Small intestine (tissue), 7 donors: ENCODE measurements at regions not wholly inside any gene's neighbourhood (a gene's known extent, or its start where the extent isn't known, plus 50 kb on each side); places are given as distances from the start of the nearest gene placed in this dataset.

ENCODE experiments used
- DNase-seq, 2 donors: peaks; one replicate each; pipeline versions ENCODE4 v3.0.0 to v3.0.0-alpha.2; 2013
- FAIRE-seq: peaks from 2 replicates; lab custom pipeline; 2012; peaks lifted over from hg19 to GRCh38; lab: Jason Lieb, UNC
- H3K27ac ChIP-seq, 3 donors: one replicate each; pipeline ENCODE4 v1.5.1; 2013; ENCODE audit warnings: low read length in 2 of 3, mild to moderate bottlenecking in 2 of 3, control low read depth in 1 of 3, inconsistent platforms in 1 of 3, low read depth in 1 of 3, moderate library complexity in 1 of 3
- H3K27me3 ChIP-seq, 3 donors: one replicate each; pipeline ENCODE4 v1.6.1; 2013; ENCODE audit warnings: low read length in 3 of 3, inconsistent platforms in 1 of 3; ENCODE audit not compliant: control insufficient read depth in 3 of 3, insufficient read depth in 3 of 3
- H3K36me3 ChIP-seq, 3 donors: one replicate each; pipeline ENCODE4 v1.6.1; 2013; ENCODE audit warnings: low read length in 3 of 3, inconsistent platforms in 1 of 3, low read depth in 1 of 3, mild to moderate bottlenecking in 1 of 3, moderate library complexity in 1 of 3; ENCODE audit not compliant: control insufficient read depth in 3 of 3, insufficient read depth in 2 of 3
- H3K4me1 ChIP-seq, 3 donors: one replicate each; pipeline ENCODE4 v1.6.1; 2013; ENCODE audit warnings: low read length in 2 of 3, inconsistent platforms in 1 of 3, low read depth in 1 of 3, mild to moderate bottlenecking in 1 of 3, moderate library complexity in 1 of 3; ENCODE audit not compliant: control insufficient read depth in 3 of 3, insufficient read depth in 2 of 3
- H3K4me3 ChIP-seq, 3 donors: one replicate each; pipeline ENCODE4 v1.5.1; 2013; ENCODE audit warnings: low read length in 3 of 3, control low read depth in 1 of 3, inconsistent platforms in 1 of 3, low read depth in 1 of 3, mild to moderate bottlenecking in 1 of 3, moderate library complexity in 1 of 3
- H3K9me3 ChIP-seq, 2 donors: one replicate each; pipeline ENCODE4 v1.6.1; 2013; ENCODE audit warnings: low read depth in 1 of 2, low read length in 1 of 2; ENCODE audit not compliant: control insufficient read depth in 2 of 2, insufficient read depth in 1 of 2
- WGBS, 3 donors: extraction: QIAGEN DNeasy Blood & Tissue Kit; methylation state at CpG; one replicate each; pipeline ENCODE4 v1.1.7; 2013; 5-methylcytosine and 5-hydroxymethylcytosine counted together
- donor health status: healthy with polysubstance abuse.
- donor health status: control.
- donor health status: control.
- donor health status: Bipolar disorder and iron deficiency.
- donor health status: healthy.

DNA sequence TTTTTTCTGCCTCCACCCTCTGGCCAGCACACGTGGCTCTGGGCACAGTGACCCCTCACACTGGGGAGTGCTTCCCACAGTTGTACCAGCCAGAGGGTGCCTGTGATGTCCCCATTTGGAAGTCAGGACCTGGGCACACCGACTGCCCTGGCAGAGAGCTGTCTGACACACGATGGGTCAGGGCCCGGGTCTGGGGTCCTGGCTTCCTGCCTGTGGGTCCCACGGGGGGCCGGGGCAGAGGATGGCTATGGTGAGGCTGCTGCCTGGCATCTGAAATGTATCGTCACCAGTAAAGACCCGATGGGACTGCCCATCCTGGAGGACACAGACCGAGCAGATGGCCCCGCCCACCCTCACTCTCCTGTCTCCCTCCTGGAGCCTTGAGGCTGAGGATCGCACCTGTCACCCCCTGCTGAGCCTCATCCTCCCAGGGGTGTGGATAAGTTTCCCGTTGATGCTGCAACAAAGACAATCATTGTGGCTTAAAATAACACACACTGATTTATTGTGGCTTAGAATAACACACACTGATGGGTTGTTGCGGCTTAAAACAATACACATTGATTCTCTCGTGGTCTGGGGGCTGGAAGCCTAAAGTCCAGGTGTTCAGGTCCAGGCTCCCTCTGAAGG, 88.8 kb upstream of the TTC34 start:
- WGBS, 3 donors = 54 to 71% (median 62%) methylated on average over 14 of the region's 14 CpGs
- no peak for FAIRE-seq
- no peaks in the 10 kb centered on the region for H3K36me3 ChIP-seq

DNA sequence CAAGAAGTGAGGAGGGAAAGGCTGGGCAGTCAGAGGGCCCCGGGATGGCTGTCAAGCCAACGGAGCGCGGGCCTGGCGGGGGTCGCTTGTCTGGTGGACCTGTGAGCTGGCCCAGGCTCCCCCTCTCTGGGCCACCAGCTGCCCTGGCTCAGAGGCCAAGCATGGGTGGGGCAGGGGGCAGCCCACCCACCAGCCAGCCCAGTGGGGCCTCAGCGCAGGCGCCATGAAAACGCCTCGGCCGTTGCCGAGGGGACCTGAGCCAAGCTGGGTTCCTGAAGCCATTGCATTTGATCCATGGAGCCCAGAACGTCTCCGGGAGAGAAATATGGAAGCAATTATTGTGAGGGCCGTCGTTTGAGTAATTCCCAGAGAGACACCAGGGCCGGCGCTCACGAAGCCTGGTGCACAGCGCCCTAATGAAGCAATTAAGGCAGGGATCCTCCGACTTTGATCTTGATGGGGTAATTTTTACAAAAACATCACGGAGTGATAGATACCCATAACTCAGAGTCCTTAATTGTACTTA, 90.5 kb upstream of the TTC34 start:
- Histone ChIP-seq H3K4me1 (no peaks in the 10 kb centered on the region), H3K4me3 (no peak overlapping the region), H3K27ac (no peak overlapping the region), H3K36me3 (no peaks in the 10 kb centered on the region), H3K9me3 (no peaks in the 10 kb centered on the region), H3K27me3 (no peaks in the 10 kb centered on the region)
- FAIRE-seq (no peak), DNase-seq (no peak)
- 74 to 85% (median 82%) methylated on average over 18 to 22 of the region's 22 CpGs for WGBS, 3 donors

More for the DNA sequence above, 88.8 kb upstream of the TTC34 start:
- Histone ChIP-seq H3K4me1 (no peaks in the 10 kb centered on the region), H3K9me3 (no peaks in the 10 kb centered on the region), H3K27me3 (no peaks in the 10 kb centered on the region), H3K27ac (no peak overlapping the region), H3K4me3 (no peak overlapping the region)
- no peak for DNase-seq

DNA sequence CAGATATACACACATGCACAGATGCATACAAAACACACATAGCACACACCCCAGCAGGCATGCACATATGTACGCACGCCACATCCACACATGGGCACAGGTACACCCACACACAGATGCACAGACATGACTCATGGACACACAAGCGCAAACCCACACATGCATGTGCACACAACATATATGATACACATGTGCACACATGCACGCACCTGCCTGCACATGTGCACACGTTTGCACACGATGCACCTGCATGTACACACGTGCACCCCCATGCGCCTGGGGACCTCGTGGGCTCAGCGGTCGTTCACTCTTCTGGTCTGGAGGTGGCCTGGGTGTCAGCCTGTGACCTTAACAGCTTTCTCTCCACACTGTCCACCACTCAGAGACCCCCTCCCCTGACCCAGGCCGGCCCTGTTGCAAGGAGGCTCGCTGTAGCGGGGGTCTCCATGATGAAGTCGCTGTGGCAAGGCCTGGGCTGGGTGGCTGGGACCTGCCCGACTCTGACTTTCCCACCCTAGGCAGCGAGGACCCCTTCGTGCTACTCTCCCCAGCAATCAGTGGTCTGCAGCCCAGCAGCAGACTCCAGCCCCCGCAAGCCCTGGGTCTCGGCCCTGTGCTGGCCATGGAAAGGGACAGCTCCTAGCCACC, 92.1 kb upstream of the TTC34 start:
- no peak overlapping the region for H3K27ac ChIP-seq
- no peaks in the 10 kb centered on the region for H3K36me3 ChIP-seq
- H3K9me3 ChIP-seq = no peaks in the 10 kb centered on the region
- H3K4me3 ChIP-seq = no peak overlapping the region
- H3K27me3 ChIP-seq = no peaks in the 10 kb centered on the region
- FAIRE-seq = no peak
- 87 to 89% (median 88%) methylated on average over 20 of the region's 20 CpGs for WGBS, 3 donors
- DNase-seq = no peak
- H3K4me1 ChIP-seq = no peaks in the 10 kb centered on the region

- no peaks in the 10 kb centered on the region for H3K9me3 ChIP-seq
- H3K27me3 ChIP-seq = no peaks in the 10 kb centered on the region
- FAIRE-seq (no peak), DNase-seq (no peak)
- H3K4me3 ChIP-seq = no peak overlapping the region
- H3K27ac ChIP-seq = no peak overlapping the region
- 85 to 88% (median 86%) methylated on average over 27 of the region's 27 CpGs for WGBS, 3 donors
- H3K4me1 ChIP-seq = no peaks in the 10 kb centered on the region
- H3K36me3 ChIP-seq = no peaks in the 10 kb centered on the region
Observed at GRCh38 chr1:2894381-2895041, 93.0 kb upstream of the TTC34 start.

DNA sequence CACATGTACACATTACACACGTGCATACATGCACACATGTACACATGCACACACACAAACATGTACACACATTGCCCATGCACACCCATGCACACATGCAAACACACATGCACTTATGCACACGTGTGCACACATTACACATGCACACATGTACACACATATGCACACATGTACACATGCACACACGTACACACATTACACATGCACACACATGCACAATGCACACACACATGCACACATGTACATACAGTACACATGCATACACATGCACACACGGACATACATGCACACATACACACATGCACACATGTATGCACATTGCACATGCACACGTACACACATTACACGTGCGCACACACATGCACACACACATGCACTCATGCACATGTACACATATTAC, 95.3 kb upstream of the TTC34 start:
- FAIRE-seq = no peak
- Histone ChIP-seq H3K27me3 (no peaks in the 10 kb centered on the region), H3K9me3 (no peaks in the 10 kb centered on the region), H3K36me3 (no peaks in the 10 kb centered on the region), H3K4me3 (no peak overlapping the region), H3K27ac (no peak overlapping the region), H3K4me1 (no peaks in the 10 kb centered on the region)
- no peak for DNase-seq
- WGBS, 3 donors = 89 to 91% (median 90%) methylated on average over 7 of the region's 7 CpGs

- no peak for FAIRE-seq
- WGBS, 3 donors = 92 to 95% (median 92%) methylated on average over 19 of the region's 19 CpGs
- no peaks in the 10 kb centered on the region for H3K4me1 ChIP-seq
- peaks cover 0 to 3% (median 0%) of the 10 kb centered on the region in 3 donors for H3K27me3 ChIP-seq
- DNase-seq = no peak
- no peaks in the 10 kb centered on the region for H3K36me3 ChIP-seq
- no peaks in the 10 kb centered on the region for H3K9me3 ChIP-seq
- H3K27ac ChIP-seq = no peak overlapping the region
- no peak overlapping the region for H3K4me3 ChIP-seq
Observed at GRCh38 chr1:2903226-2903625, 101.7 kb upstream of the TTC34 start.

- H3K27ac ChIP-seq = no peak overlapping the region
- no peaks in the 10 kb centered on the region for H3K4me1 ChIP-seq
- DNase-seq = no peak
- no peak for FAIRE-seq
- peaks cover 0 to 3% (median 0%) of the 10 kb centered on the region in 3 donors for H3K27me3 ChIP-seq
- no peak overlapping the region for H3K4me3 ChIP-seq
- no peaks in the 10 kb centered on the region for H3K9me3 ChIP-seq
- 74 to 87% (median 79%) methylated on average over 11 to 15 of the region's 15 CpGs for WGBS, 3 donors
- no peaks in the 10 kb centered on the region for H3K36me3 ChIP-seq
Observed at GRCh38 chr1:2904191-2904590, 102.7 kb upstream of the TTC34 start.

- H3K4me3 ChIP-seq = no peak overlapping the region
- no peaks in the 10 kb centered on the region for H3K9me3 ChIP-seq
- no peak for FAIRE-seq
- H3K27me3 ChIP-seq = peaks cover 0 to 3% (median 0%) of the 10 kb centered on the region in 3 donors
- no peak for DNase-seq
- no peaks in the 10 kb centered on the region for H3K36me3 ChIP-seq
- no peak overlapping the region for H3K27ac ChIP-seq
- H3K4me1 ChIP-seq = no peaks in the 10 kb centered on the region
- WGBS, 3 donors = 70 to 80% (median 77%) methylated on average over 12 of the region's 12 CpGs
Observed at GRCh38 chr1:2905356-2905755, 103.9 kb upstream of the TTC34 start.
